D721Med (cell line): ENCODE measurements at regions not wholly inside any gene's neighbourhood (a gene's known extent, or its start where the extent isn't known, plus 50 kb on each side); places are given as distances from the start of the nearest gene placed in this dataset.
A peak's percentile ranks its signal among the peaks of the same experiment; 100 is the strongest.
"Not testable (repeated sequence)": the region's sequence is repeated elsewhere in the genome, so short reads cannot be mapped to it uniquely, and the experiment has no call there.

Experiments
- DNase-seq: peaks from one replicate; pipeline ENCODE4 v3.0.0; 2011; ENCODE audit warnings: low spot score; ENCODE audit not compliant: insufficient read length
- FAIRE-seq: peaks from 2 replicates; lab custom pipeline; 2011; peaks lifted over from hg19 to GRCh38; lab: Jason Lieb, UNC
- TF ChIP-seq, protein P1 (sequence below): IDR thresholded peaks from 2 replicates; pipeline ENCODE4 v1.5.1; 2012; ENCODE audit warnings: mild to moderate bottlenecking, control low read depth; ENCODE audit not compliant: insufficient read depth; ENCODE audit errors: missing control alignments

DNA sequence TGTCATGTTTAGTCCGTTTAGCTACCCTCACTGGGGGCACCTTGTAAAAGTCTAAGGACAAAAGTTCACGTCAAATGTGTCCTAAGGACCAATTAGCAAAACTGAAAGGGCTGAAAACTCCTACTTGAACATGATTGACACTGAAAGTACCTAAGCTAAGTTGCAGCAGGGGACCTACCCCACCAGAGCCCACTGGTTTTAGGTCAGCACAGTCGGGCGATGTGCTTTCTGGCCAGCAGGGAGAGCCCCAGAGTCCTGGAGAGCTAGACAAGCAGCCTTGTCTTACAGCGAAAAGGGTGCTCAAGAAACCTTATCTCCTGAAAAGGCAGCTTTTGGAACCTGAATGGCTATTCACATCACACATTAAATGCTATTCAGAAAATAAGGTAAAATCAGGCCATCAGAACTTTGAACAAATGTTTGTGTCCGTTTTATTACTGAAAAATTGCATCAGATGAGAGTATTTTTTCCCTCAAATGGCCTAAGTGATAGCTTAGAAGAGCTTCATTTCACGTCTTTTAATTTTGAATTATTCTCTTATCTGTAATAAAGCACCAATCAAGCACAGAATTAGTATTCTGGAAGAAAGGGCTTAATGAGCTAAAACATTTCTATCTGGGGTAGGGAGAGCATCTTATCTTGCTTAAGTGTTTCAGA lies 52.2 kb upstream of the MKI67 start:
- DNase-seq: no peak
- no peak for FAIRE-seq
- TF ChIP-seq, protein P1, sequence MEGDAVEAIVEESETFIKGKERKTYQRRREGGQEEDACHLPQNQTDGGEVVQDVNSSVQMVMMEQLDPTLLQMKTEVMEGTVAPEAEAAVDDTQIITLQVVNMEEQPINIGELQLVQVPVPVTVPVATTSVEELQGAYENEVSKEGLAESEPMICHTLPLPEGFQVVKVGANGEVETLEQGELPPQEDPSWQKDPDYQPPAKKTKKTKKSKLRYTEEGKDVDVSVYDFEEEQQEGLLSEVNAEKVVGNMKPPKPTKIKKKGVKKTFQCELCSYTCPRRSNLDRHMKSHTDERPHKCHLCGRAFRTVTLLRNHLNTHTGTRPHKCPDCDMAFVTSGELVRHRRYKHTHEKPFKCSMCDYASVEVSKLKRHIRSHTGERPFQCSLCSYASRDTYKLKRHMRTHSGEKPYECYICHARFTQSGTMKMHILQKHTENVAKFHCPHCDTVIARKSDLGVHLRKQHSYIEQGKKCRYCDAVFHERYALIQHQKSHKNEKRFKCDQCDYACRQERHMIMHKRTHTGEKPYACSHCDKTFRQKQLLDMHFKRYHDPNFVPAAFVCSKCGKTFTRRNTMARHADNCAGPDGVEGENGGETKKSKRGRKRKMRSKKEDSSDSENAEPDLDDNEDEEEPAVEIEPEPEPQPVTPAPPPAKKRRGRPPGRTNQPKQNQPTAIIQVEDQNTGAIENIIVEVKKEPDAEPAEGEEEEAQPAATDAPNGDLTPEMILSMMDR: peak; percentile 48

DNA sequence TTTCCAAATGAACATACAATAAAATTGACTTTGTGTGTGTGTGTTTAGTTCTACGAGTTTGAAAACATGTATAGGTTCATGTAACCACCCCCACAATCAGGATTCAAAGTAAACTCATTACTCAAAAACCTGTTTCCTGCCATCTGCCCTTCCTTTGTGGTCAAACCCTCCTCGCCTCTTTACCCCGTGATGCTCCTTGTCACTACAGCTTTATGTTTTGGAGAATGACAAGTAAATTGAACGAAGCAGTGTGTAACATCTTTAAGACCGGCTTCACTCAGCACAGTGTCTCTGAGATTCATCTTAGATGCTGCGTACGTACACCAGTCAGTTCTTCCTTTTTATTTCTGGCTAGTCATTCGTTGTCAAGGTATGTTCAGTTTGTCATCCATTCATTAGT lies 54.6 kb upstream of the MKI67 start:
- no peak for FAIRE-seq
- TF ChIP-seq, protein P1: no peak
- no peak for DNase-seq

DNA sequence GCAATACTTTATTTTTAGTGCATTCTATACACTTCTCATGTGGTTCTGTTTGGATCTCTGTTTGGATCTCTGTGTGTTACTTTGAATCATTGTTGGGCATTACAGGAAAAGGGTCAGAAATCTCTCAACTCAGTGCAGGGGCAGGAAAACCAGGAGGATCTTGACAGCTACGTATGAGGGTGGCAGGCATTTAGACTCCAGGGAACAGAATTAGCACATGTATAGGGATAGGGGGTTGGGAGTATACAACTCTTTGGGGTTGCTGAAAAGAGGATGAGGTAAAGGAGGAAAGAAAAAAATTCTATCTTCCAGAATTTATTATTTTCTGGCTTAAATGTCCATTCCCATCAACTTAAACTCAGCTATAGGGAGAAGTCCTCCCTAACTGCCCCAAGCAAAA lies 59.4 kb upstream of the MKI67 start:
- no peak for FAIRE-seq
- DNase-seq: no peak
- TF ChIP-seq, protein P1: no peak

DNA sequence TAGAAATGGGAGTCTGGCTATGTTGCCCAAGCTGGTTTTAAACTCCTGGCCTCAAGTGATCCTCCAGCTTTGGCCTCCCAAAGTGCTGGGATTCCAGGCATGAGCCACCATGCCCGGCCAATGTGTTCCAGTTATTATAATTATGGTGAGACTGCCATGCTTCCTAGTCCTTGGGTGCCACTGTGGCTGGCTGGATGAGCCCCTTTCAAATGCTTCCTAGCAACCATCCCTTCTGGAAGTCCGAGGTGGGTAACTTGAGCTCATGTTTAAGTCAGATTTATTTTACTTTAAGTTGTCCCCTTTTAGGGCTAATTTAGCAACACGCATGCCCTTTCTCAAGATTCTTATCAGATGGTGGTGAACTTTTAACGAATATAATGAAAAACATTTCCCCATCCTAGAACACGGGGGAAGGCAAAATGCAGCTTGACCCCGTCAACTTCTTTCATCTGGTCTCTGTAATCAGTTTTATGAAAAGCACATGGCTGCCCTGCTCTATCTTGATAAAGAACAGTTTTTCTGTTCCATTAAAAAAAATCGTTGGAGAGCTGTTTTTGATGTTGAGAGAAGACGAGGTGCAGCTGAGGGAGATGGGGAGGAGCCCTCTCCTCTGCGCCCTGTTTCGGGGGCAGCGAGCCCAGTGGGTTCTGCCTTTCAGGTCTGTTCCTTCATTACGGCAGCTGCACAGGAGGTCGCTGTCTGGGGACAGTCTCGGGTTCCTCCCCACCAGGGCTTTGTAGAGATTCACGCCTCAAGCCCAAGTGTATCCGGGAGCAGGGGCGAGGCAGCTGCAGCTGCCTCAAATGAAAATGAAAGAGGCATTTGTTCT lies 61.0 kb upstream of the MKI67 start:
- TF ChIP-seq, protein P1: no peak
- FAIRE-seq (no peak), DNase-seq (no peak)

DNA sequence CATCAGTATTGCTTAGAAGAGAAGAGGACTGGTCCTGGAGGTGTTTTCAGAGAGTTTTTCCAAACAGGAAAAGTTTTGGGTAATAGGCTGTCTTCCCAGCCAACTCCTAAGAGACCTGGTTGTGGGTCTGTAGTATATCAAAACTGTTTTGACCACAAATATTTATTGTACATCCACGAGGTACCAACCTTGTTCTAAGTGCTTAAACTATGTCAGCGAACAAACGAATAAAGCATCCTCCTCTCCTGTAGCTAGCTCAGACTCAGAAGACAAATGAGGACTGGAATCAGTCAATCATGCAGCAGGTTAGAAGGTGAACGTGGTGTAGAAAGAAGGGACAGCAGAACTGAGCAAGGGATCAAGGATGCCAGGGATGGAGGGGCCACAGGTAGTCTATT lies 61.6 kb upstream of the MKI67 start:
- FAIRE-seq: no peak
- TF ChIP-seq, protein P1: no peak
- no peak for DNase-seq

DNA sequence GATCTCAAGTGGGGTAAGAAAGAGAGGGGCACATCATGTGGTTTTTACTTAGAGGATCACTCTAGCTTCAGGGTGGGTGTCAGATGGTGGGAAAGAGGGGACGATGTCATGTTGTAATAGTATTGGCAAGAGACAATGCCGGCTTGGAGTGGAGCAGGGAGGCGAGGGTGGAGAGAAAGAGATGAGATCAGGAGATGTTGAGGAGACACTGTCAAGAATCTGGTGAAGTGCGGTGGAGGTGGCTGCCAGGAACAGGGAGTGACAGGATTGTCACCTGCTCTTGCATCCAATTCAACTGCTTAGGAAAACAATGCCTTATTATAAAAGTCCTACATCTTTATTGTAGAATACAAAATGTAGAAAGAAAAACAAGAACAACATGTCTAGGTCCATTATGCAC lies 63.0 kb upstream of the MKI67 start:
- DNase-seq (no peak), FAIRE-seq (no peak)
- TF ChIP-seq, protein P1: no peak

DNA sequence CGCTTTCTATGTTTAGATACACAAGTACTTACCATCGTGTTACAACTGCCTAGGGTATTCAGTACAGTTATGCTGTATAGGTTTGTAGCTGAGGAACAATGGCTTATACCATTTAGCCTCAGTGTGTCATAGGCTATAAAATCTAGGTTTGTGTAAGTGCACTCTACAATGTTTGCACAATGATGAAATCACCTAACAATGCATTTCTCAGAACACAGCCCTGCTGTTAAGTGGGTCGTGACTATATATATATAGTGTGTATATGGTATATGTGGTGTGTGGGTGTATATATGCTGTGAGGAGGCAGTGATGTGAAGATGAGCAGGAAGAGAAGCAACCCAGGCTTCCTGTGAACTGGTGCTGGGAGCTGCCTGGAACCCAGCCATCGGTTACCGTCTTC lies 65.6 kb upstream of the MKI67 start:
- TF ChIP-seq, protein P1: no peak
- DNase-seq: no peak

DNA sequence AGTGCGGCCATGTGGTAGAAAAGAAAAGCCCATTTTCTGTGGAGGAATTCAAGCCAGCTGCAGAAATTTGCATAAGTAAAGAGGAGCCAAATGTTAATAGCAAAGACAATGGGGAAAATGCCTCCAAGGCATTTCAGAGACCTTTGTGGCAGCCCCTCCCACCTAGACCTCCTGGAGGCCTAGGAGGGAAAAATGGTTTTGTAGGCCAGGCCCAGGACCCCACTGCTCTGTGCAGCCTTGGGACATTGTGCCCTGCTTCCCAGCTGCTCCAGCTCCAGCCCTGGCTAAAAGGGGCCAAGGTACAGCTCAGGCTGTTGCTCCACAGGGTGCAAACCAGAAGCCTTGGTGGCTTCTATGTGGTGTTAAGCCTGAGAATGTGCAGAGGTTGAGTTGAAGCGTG lies 75.6 kb upstream of the MKI67 start:
- DNase-seq, FAIRE-seq: not testable (repeated sequence)

More for the DNA sequence above, 65.6 kb upstream of the MKI67 start:
- FAIRE-seq: no peak
